HepG2 (cell line): ENCODE measurements at regions not wholly inside any gene's neighbourhood (a gene's known extent, or its start where the extent isn't known, plus 50 kb on each side); places are given as distances from the start of the nearest gene placed in this dataset.
A peak's percentile ranks its signal among the peaks of the same experiment; 100 is the strongest.

Experiments used
- ATAC-seq: fragments of 200-7000 bp; cut with Tn5 transposase; 3 replicates; pipeline ENCODE4 v1.9.1; 2020; ENCODE audit warnings: mild to moderate bottlenecking, moderate library complexity
- BruUV-seq: library from RNA; stranded (reverse); fragments of 400-500 nt; replicated peaks from 2 replicates; lab custom pipeline; 2021; lab: Mats Ljungman, UMichigan
- CTCF ChIA-PET: fragments of 300-600 bp; formaldehyde crosslinking; extraction: SDS; loops from one replicate; lab custom pipeline; 2021; ENCODE audit warnings: low total read pairs, inconsistent platforms, low intra/inter-chr PET ratio; lab: Yijun Ruan, JAX
- POLR2A ChIA-PET: fragments of 350-600 bp; sonication (Branson Sonifier 250); formaldehyde crosslinking; loops from one replicate; lab custom pipeline; 2020; ENCODE audit warnings: antibody characterized with exemption, inconsistent platforms; lab: Yijun Ruan, JAX
- DNase-seq: peaks from one replicate; pipeline ENCODE4 v3.0.0-alpha.2; 2015; ENCODE audit warnings: low spot score
- FAIRE-seq: peaks from 3 replicates; lab custom pipeline; 2011; peaks lifted over from hg19 to GRCh38; lab: Jason Lieb, UNC
- H2AFZ ChIP-seq: one replicate; pipeline ENCODE4 v1.6.1; 2011; ENCODE audit warnings: low read length, inconsistent platforms
- H3K27ac ChIP-seq: fragments of 300-600 bp; 3 replicates; pipeline ENCODE4 v1.8.0; 2011; ENCODE audit warnings: mixed run types, mild to moderate bottlenecking, mixed read lengths, low read length, inconsistent platforms; ENCODE audit not compliant: insufficient read depth; ENCODE audit errors: extremely low read length
- H3K27me3 ChIP-seq, 2 experiments: fragments of 200-600 bp in 1 of 2; 2 replicates in 1 of 2; 3 replicates in 1 of 2; pipeline versions ENCODE4 v1.6.0 to v1.8.0; 2011; ENCODE audit warnings: low read length in 2 of 2, mild to moderate bottlenecking in 2 of 2, moderate library complexity in 2 of 2, inconsistent platforms in 1 of 2; ENCODE audit not compliant: insufficient read depth in 2 of 2, control insufficient read depth in 1 of 2
- H3K36me3 ChIP-seq, 2 experiments: fragments of 200-600 bp in 1 of 2; replicated peaks in 1 of 2; 2 replicates in 1 of 2; 3 replicates in 1 of 2; pipeline versions ENCODE4 v1.5.1 to v1.8.0; 2011; ENCODE audit warnings: low read length in 2 of 2, inconsistent platforms in 1 of 2; ENCODE audit not compliant: insufficient read depth in 2 of 2, control insufficient read depth in 1 of 2
- H3K4me1 ChIP-seq: 2 replicates; pipeline ENCODE4 v1.5.1; 2012; ENCODE audit warnings: low read length, inconsistent platforms; ENCODE audit not compliant: insufficient read depth
- H3K4me2 ChIP-seq: 2 replicates; pipeline ENCODE4 v1.6.0; 2011; ENCODE audit warnings: low read depth, low read length, inconsistent platforms
- H3K4me3 ChIP-seq, 3 experiments: fragments of 200-600 bp in 1 of 3; sonication (generic), shearing (Covaris generic) in 1 of 3; replicated peaks in 1 of 3; 2 replicates each; pipeline ENCODE4 v1.5.1; 2011 to 2016; ENCODE audit warnings: low read length in 3 of 3, inconsistent platforms in 2 of 3, low read depth in 2 of 3, mild to moderate bottlenecking in 2 of 3, control low read depth in 1 of 3, mixed read lengths in 1 of 3; ENCODE audit not compliant: insufficient read depth in 1 of 3
- H3K79me2 ChIP-seq: one replicate; pipeline ENCODE4 v1.6.1; 2011; ENCODE audit warnings: low read length, inconsistent platforms; ENCODE audit not compliant: insufficient read depth
- H3K9ac ChIP-seq: 2 replicates; pipeline ENCODE4 v1.6.0; 2011; ENCODE audit warnings: mild to moderate bottlenecking, low read depth, low read length, inconsistent platforms; ENCODE audit not compliant: insufficient read depth
- H3K9me3 ChIP-seq: 2 replicates; pipeline ENCODE4 v1.5.1; 2012; ENCODE audit warnings: mild to moderate bottlenecking, low read length
- H4K20me1 ChIP-seq: 2 replicates; pipeline ENCODE4 v1.6.0; 2011; ENCODE audit warnings: inconsistent platforms, mild to moderate bottlenecking, low read length, moderate library complexity; ENCODE audit not compliant: insufficient read depth
- FOSL1 ChIP-seq: sonication (generic); formaldehyde crosslinking; IDR thresholded peaks from 2 replicates; pipeline ENCODE4 v1.9.0; 2021; ENCODE audit warnings: missing genetic modification reagents, borderline replicate concordance
- GATAD2A ChIP-seq: IDR thresholded peaks from 2 replicates; pipeline ENCODE4 v1.6.1; 2016
- SOX13 ChIP-seq, 3 experiments: fragments of 450-650 bp in 1 of 3; sonication (generic) in 1 of 3; formaldehyde crosslinking in 1 of 3; IDR thresholded peaks in 2 of 3; conservative IDR thresholded peaks in 1 of 3; 2 replicates each; pipeline versions ENCODE4 v1.5.0 to v1.6.1; 2016 to 2020; ENCODE audit warnings: antibody characterized with exemption in 1 of 3, mild to moderate bottlenecking in 1 of 3, missing compliant biosample characterization in 1 of 3, missing genetic modification reagents in 1 of 3, moderate library complexity in 1 of 3
- SOX6 ChIP-seq, 2 experiments: fragments of 450-650 bp in 1 of 2; sonication (generic) in 1 of 2; formaldehyde crosslinking in 1 of 2; IDR thresholded peaks; 2 replicates each; pipeline versions ENCODE4 v1.4.0 to v1.6.1; 2017 to 2020; ENCODE audit warnings: antibody characterized with exemption in 1 of 2, mild to moderate bottlenecking in 1 of 2, missing genetic modification reagents in 1 of 2
- ZNF264 ChIP-seq: sonication (generic); formaldehyde crosslinking; IDR thresholded peaks from 2 replicates; pipeline ENCODE4 v1.4.0; 2020; ENCODE audit warnings: missing genetic modification reagents
- ZNF724P ChIP-seq: sonication (generic); formaldehyde crosslinking; IDR thresholded peaks from 2 replicates; pipeline ENCODE4 v1.8.0; 2022; ENCODE audit warnings: missing genetic modification reagents, borderline replicate concordance
- WGBS: methylation state at CpG from one replicate; pipeline ENCODE4 v1.1.6; 2017; ENCODE audit warnings: low lambda C conversion rate; 5-methylcytosine and 5-hydroxymethylcytosine counted together
- in situ Hi-C: cut with HindIII; loops from 2 replicates; pipeline ENCODE4 v1.10.0; 2017; ENCODE audit warnings: low pct_unique_long_range_greater_than_20kb; ENCODE audit not compliant: extremely low pct_ligation_motif_present
- intact Hi-C: fragments of 100-400 bp; cut with micrococcal nuclease; formaldehyde crosslinking; loops from one replicate; pipeline ENCODE4 v1.10.0; 2022; ENCODE audit not compliant: unreplicated experiment
- TF ChIP-seq, protein P1 (sequence below), 2 experiments: sonication (generic) in 1 of 2; formaldehyde crosslinking in 1 of 2; IDR thresholded peaks; 2 replicates each; pipeline versions ENCODE4 v1.4.0 to v1.6.1; 2016 to 2020; ENCODE audit warnings: borderline replicate concordance in 1 of 2, low read depth in 1 of 2, mild to moderate bottlenecking in 1 of 2, missing genetic modification reagents in 1 of 2

DNA sequence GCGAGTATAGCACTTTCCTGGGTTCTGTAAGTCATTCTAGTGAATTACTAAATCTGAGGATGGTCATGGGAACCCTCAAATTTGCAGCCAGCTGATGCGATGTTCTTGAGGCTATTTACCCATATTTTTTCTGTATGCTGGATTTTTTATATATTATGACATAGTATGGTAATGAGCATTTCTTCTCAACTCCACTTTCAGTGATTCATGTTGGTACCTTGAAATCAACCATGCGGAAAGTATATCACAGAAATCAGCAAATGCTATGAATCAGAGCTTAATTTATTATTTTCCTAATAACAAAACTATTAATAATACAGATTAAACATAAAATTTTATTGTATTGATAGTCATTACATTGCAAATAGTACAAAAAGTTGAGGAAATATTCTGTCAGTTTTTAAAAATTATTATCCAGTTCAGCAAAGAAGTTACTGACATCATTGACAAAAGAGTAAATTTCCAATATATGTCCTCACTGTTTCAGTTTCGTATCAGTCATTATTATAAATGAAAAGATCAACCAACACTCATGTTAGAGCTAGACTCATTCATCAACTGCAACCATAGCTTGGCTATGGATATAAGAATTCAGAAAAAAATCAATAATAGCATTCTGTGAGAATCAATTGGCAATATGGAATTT, 164.3 kb upstream of the SETMAR start:
- POLR2A ChIA-PET, result no interaction called here
- FAIRE-seq, result no peak
- H3K79me2 ChIP-seq, result no peaks in the 10 kb centered on the region
- in situ Hi-C loops (no loop called here), intact Hi-C loops (no loop called here)
- H3K27me3 ChIP-seq, result no peaks in the 10 kb centered on the region; a peak in 1 of 5 replicates
- H3K4me3 ChIP-seq, result no peak overlapping the region
- no peak overlapping the region for H3K27ac ChIP-seq
- no peaks in the 10 kb centered on the region for H3K36me3 ChIP-seq
- no TSS peak for BruUV-seq
- 82% methylated on average over 4 of the region's 4 CpGs for whole genome bisulfite sequencing
- no peak overlapping the region for H3K4me2 ChIP-seq
- H4K20me1 ChIP-seq, result no peaks in the 10 kb centered on the region
- no peak for ATAC-seq
- DNase-seq, result no peak
- H3K9ac ChIP-seq, result no peak overlapping the region
- 0 out of 2 replicates have a peak, but pooled peaks have one; percentile 7 for TF ChIP-seq GATAD2A (CRISPR knock-in tag)
- no peak for TF ChIP-seq ZNF724P (CRISPR knock-in tag)
- TF ChIP-seq, all 625 proteins: peak for 1
- Histone ChIP-seq H3K4me1 (peaks cover 39% of the 10 kb centered on the region), H3K9me3 (no peaks in the 10 kb centered on the region), H2AFZ (no peak overlapping the region)
- CTCF ChIA-PET, result no interaction called here

DNA sequence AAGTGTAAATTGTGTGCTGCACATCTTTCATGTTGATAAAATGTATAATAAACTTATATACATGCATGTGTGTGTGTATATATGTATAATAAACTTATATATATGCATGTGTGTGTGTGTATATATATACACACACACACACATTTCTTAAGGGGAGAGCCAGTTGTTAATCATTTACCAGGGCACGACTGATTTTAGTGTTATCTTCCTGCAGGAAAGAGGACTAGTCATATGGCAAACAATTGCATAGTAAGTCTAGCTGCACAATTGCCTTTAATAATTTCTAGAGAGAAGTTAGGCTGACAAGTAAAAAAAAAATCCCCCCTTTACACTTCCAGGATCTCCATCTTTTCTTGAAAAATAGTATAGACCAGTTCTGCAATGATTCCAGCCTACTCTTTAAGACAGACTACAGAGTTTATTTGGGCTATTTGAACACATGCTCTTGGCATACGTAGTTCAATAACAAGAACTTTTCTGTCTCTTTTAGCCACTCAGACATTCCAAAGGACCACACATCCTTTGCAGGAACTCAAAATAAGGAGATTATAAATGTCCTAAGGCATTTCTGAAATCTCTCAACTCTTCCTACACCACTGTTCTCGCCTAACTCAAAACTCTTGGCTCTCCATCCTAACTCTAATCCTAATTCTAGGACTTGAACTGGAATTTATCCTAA, 163.6 kb upstream of the SETMAR start:
- ATAC-seq (peak; percentile 92), FAIRE-seq (peak; percentile 28), DNase-seq (peak; percentile 79)
- Histone ChIP-seq H3K27ac (no peak overlapping the region), H3K9me3 (no peaks in the 10 kb centered on the region), H3K79me2 (no peaks in the 10 kb centered on the region), H4K20me1 (no peaks in the 10 kb centered on the region), H3K4me2 (0 out of 2 replicates have a peak overlapping the region, but pooled peaks have one; percentile 27), H2AFZ (no peak overlapping the region), H3K4me3 (no peak overlapping the region), H3K4me1 (peaks cover 39% of the 10 kb centered on the region), H3K36me3 (no peaks in the 10 kb centered on the region), H3K27me3 (no peaks in the 10 kb centered on the region; a peak in 1 of 5 replicates), H3K9ac (no peak overlapping the region)
- intact Hi-C loops, result no loop called here
- in situ Hi-C loops, result no loop called here
- WGBS, result 0% methylated on average over 3 of the region's 3 CpGs
- CTCF ChIA-PET, result no interaction called here
- no TSS peak for BruUV-seq
- POLR2A ChIA-PET, result no interaction called here
- TF ChIP-seq SOX6 (IDR thresholded peaks at IDR 0.05) (no peak), SOX6 (CRISPR knock-in tag; IDR thresholded peaks at IDR 0.05) (peak; percentile 19; the same call in 1 of the 2 replicates), GATAD2A (CRISPR knock-in tag) (0 out of 2 replicates have a peak, but pooled peaks have one; percentile 25), SOX13 (IDR thresholded peaks at IDR 0.05) (no peak), SOX13 (CRISPR knock-in tag; conservative IDR thresholded peaks at IDR 0.05 in 1 of 2, IDR thresholded peaks at IDR 0.05 in 1 of 2) (peak in 1 of 2 experiments; percentile 45; a peak in 1 of 4 replicates), FOSL1 (CRISPR knock-in tag) (peak; percentile 41; the same call in 1 of the 2 replicates), ZNF264 (CRISPR knock-in tag) (no peak)
- TF ChIP-seq, protein P1, sequence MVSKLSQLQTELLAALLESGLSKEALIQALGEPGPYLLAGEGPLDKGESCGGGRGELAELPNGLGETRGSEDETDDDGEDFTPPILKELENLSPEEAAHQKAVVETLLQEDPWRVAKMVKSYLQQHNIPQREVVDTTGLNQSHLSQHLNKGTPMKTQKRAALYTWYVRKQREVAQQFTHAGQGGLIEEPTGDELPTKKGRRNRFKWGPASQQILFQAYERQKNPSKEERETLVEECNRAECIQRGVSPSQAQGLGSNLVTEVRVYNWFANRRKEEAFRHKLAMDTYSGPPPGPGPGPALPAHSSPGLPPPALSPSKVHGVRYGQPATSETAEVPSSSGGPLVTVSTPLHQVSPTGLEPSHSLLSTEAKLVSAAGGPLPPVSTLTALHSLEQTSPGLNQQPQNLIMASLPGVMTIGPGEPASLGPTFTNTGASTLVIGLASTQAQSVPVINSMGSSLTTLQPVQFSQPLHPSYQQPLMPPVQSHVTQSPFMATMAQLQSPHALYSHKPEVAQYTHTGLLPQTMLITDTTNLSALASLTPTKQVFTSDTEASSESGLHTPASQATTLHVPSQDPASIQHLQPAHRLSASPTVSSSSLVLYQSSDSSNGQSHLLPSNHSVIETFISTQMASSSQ (IDR thresholded peaks at IDR 0.05; ENCODE audit: low read depth), result peak; percentile 83
- TF ChIP-seq, protein P1 (CRISPR knock-in tag; IDR thresholded peaks at IDR 0.05; ENCODE audit: borderline replicate concordance), result peak; percentile 72; the same call in 1 of the 2 replicates
